ENCODE measurements at regions not wholly inside any gene's neighbourhood (a gene's known extent, or its start where the extent isn't known, plus 50 kb on each side); places are given as distances from the start of the nearest gene placed in this dataset.
"Not testable (repeated sequence)": the region's sequence is repeated elsewhere in the genome, so short reads cannot be mapped to it uniquely, and the experiment has no call there.

GRCh38 chr5:53277491-53277890, 167.9 kb upstream of the MOCS2 start:
- DNase-seq, result no peak

- no peak for DNase-seq
These were observed 178.0 kb upstream of the MOCS2 start for GRCh38 chr5:53287573-53287972.

DNA sequence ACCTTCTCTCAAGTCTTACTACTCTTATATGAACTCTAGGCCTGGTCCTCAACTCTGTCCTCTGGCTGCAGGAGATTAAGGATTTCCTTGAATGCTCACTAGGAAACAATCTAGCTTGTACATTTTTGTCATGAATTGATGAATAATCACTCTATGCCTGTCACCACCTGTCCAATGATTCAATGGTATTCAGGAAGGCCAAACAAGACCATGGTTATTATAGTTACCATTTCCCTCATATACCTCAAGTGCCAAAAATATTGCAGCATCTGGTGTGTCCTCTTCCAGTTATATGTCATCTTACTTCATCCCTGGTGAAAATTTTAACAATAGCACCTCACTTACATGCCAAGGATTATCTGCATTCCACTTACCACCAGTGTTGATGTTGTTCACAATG, 179.0 kb upstream of the MOCS2 start:
- DNase-seq, result no peak

GRCh38 chr5:53291047-53291446, 181.5 kb upstream of the MOCS2 start:
- no peak for DNase-seq

DNA sequence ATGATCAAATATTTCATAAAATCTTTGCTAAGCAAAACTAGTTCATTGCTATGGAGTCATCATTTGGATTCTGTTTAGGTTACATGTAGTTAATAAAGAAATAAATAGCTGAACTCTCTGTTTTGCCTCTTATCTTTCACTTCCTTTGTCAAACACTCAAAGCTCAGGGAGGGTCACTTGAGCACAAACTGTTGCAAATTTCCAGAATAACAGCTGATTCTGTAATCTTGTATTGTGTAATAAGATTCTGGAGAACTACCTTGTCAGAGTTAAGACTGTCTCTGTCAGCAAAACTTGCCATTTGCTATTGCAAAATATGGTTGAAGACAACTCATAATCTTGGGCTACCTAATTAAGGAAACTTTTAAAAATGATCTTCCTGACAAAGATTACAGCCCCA, 182.0 kb upstream of the MOCS2 start:
- DNase-seq, result no peak

- DNase-seq, result no peak
These were observed 181.6 kb upstream of the FST start for GRCh38 chr5:53298841-53299240.

GRCh38 chr5:53302529-53302928, 177.9 kb upstream of the FST start:
- DNase-seq, result no peak

DNA sequence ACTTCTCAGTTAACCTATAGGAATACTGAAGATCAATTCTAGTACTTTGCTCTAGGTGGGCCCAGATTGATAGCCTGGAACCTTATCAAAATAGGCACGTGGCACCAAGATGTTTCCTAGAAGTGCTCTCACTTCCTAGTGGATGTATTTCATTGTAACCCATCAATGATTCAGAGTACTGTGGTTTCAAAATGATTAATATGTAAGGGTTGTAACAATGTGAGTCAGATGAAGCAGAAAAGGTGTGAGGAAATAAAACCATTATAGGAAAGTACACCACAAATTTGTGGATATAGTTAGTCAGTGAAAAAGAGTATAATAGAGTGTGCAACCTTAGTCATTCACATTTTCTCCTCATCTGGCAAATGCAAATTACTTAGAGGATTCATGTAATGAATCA, 177.3 kb upstream of the FST start:
- DNase-seq, result no peak

- DNase-seq, result not testable (repeated sequence)
These were observed 175.1 kb upstream of the FST start for GRCh38 chr5:53305316-53305715.

GRCh38 chr5:53309653-53310052, 170.8 kb upstream of the FST start:
- DNase-seq, result no peak

- no peak for DNase-seq
These were observed 168.7 kb upstream of the FST start for GRCh38 chr5:53311681-53312080.

GRCh38 chr5:53313145-53313544, 167.3 kb upstream of the FST start:
- DNase-seq, result no peak

DNA sequence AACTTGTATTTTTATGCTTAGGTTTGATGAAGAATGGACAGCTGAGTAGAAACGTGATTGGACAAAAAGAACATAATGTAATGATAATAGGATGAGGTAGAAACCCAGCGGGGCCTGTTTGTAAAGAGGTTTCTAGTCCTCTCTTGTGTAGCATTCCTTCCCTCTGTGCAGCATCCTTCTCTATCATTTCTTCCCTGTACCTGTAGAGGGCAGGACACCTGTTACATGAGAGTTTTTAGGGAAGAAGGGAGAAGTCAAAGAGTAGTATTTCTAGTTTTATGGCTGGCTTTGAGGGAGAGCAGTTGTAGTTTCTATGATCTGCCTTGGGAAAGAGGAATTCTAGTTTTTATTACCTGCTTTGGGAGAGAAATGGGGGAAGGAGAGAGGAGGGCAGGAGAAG, 162.1 kb upstream of the FST start:
- no peak for DNase-seq

- no peak for DNase-seq
These were observed 161.1 kb upstream of the FST start for GRCh38 chr5:53319315-53319714.

- no peak for DNase-seq
These were observed 159.4 kb upstream of the FST start for GRCh38 chr5:53321073-53321472.

DNA sequence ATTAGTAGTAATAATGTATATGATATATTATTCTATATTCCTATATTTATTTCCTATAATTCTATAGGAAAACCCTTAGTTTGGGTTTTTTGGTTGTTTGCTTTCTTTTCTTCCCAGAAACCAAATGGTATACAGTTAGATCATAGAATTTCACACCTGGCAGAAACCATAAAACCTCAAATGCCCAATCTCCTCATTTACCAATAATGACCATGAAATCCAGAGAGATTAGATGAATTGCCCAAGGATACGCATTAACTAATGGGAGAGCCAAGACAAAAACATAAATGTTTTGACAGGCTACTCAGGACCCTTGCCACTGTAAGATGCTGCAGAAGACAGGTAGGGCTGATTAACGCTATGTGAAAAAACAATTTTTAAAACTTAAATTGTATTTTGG, 158.7 kb upstream of the FST start:
- DNase-seq, result no peak

DNA sequence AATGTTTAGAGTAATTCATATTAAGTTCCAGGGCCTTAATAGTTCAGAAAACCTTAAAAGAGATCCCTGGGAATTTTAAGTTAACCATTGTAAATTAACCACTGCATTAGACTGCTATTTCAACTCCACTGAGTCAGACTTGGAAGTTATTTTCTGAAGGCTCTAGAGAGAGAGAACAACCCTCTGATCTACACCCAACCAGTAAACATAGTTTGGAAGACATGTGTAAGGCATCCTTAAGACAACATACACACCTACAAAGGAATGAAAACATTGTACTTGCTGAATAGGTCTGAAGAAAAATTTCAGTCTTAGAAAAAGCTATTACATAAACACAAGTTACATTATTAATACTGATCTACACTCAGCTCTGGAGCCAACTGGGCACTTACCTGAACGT, 158.2 kb upstream of the FST start:
- no peak for DNase-seq

- no peak for DNase-seq
These were observed 156.9 kb upstream of the FST start for GRCh38 chr5:53323511-53323910.

DNA sequence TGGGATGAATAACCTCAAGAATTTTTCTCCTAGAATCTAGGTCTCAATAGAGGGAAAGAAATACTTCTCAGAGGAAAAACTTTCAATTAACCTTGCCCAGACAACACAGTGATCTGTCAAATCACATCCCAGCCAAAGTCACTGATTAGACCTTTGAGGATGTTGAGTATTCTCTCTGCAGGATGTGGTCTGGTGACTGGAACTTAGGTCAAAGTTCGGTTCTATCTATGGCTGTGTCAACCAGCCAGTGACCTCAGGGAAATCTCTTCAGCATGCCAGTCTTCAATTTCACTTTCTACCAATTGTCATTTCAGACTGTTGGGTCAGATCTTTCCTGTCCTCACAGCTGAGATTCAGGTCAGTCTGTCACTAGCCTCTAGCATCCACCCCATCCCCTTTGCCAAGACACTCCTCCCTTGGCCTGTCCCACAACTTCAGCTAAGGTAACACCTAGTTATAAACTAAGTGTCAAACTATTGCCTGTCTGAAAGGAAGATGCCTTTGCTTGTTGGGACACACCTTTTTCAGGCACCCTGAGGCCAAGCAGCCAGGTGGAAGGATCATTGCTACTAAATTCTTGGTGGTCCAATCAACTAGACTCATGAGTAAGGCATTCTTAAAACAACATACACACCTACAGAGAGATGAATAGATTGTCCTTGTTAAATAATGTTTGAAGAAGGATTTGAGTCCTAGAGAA, 156.3 kb upstream of the FST start:
- DNase-seq, result no peak

DNA sequence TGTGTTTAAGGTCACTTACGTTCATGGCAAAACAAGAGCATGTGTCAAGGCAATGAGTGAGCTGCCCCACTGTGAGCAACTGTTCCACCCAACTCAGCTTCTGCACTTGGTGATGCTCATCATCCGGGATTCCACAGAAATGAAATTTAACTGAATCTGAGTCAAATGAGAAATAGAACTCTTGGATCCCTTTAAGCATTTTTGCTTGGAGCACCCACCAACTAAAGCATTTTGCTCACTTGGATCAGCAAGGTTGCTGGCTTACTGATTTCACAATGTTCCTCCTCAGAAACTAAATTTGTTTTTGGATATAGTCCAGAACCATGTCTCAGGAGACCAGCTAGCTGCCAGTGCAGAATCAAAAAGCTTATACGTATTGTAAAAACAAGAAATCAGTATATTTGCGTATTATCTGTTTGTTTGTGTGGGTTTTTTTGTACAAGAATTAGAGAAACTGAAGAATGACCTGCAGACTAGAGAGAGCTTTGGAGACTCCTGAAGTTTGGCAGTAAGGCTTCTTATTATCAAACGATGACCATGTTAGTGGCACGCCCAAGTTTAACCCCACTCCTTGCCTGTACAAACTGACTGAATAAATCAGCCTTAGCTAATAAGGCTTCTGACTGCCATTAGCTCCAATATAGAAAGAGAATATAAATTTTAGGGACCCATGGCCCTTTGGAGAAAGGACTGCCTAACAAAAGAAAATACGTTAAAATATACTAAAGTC, 153.8 kb upstream of the FST start:
- no peak for DNase-seq

GRCh38 chr5:53327811-53328334, 152.6 kb upstream of the FST start:
- no peak for DNase-seq

DNA sequence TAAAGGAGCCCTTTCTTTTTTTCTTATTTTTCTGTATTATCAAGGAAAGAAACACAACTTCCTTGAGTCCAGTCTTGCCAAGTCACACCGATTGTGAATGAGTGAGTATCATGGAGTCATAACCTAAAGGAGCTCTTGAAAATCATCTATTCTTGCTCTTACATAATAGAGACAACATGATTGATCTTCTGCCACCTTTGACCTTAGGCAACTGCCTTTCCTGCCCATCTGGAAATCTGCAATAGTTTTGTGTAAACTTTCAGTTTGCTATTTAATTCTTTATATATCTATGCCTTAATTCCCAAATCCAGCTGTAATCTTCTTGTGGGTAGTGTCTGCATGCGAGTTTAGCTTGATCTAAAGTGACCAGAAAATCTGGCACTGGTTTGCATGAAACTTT, 149.9 kb upstream of the FST start:
- DNase-seq, result no peak

DNA sequence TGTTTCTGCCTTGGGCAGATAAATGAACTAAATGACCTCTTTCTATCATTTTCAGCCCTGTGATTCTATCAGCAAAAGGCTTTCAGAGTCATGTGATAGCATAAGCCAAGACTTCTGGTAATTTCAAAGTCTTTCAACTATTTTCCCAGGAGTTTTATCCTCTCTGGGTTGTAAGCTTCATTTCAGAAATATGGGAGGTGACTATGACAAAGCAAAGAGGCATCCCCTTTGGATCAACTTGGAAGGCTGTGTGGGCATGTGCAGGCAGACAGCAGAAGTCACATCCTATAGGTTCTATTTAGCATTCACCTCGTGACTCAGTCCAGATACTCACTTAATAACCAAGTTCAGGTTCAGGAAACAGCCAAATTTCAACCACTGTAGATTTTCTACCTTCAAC, 149.0 kb upstream of the FST start:
- DNase-seq, result no peak

GRCh38 chr5:53333160-53333559, 147.3 kb upstream of the FST start:
- no peak for DNase-seq

Data from NCI-H1930 (cell line).